Suppressor macrophage treated with lipopolysaccharide for 4 hours (primary cell): ENCODE measurements at regions not wholly inside any gene's neighbourhood (a gene's known extent, or its start where the extent isn't known, plus 50 kb on each side); places are given as distances from the start of the nearest gene placed in this dataset.

Source experiments
- DNase-seq: peaks from one replicate; pipeline ENCODE4 v3.0.0-alpha.2; 2020

DNA sequence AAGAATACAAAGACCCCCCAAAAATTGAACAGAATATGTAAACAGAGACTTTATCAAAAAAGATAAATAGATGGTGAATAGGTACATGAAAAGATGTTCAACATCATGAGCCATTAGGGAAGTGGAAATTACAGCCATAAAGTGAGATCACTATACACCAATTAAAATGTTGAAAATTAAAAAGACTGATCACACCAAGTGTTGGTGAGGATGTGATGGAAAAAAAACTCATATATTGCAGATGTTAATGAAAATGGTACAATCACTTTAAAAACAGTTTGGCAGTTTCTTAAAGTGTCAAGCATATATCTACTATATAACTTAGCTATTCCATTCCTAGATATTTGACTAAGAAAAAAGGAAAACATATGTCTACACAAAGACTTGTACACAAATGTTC, 280.5 kb downstream of the DHX35 start:
- no peak for DNase-seq

GRCh38 chr20:39234520-39235095, 272.5 kb downstream of the DHX35 start:
- no peak for DNase-seq

GRCh38 chr20:39233755-39234154, 271.6 kb downstream of the DHX35 start:
- DNase-seq: no peak

DNA sequence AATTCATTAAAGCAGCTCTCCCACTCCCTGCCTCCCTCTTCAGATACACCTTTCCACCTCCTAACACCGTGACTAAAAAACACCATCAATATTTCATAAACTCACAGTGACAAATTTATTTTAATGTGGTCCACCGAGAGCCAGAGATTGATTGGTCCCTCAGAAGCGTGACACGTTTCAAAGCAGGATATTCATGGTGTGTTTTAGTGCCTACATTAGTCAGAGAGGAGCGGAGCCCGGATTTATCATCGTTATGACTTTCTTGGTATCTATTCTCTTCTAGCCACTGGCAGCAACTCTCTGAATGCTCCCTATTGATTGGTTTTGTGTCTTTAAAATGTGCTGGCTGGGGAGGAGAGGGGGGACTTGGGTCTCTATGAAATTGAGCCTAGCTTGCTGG, 265.3 kb downstream of the DHX35 start:
- DNase-seq: no peak

- no peak for DNase-seq
Observed at GRCh38 chr20:39225978-39226377, 263.8 kb downstream of the DHX35 start.

- DNase-seq: no peak
Observed at GRCh38 chr20:39225536-39225935, 263.4 kb downstream of the DHX35 start.

- DNase-seq: no peak
Observed at GRCh38 chr20:39222101-39222500, 260.0 kb downstream of the DHX35 start.

- DNase-seq: no peak
Observed at GRCh38 chr20:39216195-39216594, 254.1 kb downstream of the DHX35 start.

DNA sequence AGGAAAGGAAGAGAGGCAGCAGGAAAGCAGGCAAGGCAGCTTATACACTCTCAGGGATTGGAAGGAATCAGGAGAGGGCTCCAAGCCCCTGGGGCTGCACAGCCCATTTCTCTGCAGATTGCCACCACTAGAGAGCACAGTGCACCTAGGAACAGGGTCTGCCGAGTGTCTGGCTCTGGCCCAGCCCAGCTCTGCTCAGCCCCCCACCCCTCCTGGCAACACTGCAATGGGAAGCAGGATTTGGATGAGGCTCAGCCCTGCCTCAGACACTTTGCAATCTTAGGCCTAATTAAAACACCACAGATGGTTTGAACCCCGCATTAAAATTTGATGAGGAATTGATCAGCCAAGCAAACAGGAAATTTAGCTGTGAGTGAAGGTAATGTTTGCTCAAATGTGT, 252.7 kb downstream of the DHX35 start:
- no peak for DNase-seq

- no peak for DNase-seq
Observed at GRCh38 chr20:39213476-39214145, 251.5 kb downstream of the DHX35 start.

DNA sequence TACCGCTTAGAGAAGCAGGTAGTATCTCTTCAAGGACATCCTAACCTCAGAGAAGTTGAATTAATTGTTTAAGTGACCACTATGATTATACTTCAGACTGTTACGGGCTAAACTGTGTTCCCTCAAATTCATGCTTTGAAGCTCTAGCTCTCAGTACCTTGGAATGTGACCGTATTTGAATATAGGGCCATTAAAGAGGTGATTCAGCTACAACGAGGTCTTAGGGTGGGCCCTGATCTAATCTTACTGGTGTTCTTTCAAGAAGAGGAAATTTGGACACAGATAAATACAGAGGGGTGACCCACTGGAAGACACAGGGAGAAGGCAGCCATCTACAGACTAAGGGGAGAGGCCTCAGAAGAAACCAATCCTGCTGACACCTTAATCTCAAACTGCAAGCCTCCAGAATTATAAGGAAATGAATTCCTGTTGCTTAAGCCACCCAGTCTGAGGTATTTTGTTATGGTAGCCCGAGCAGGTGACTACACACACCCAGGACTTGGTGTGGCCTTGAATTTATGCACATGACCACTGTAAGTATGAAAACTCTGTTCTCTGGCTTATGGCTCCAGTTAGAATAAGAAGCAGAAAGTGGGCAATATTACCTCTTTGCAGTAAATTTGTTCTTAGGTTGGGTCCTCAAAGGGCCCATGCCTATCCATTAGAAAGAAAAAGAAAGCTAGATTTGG, 249.1 kb downstream of the DHX35 start:
- DNase-seq: no peak

GRCh38 chr20:39210341-39211036, 248.3 kb downstream of the DHX35 start:
- no peak for DNase-seq

DNA sequence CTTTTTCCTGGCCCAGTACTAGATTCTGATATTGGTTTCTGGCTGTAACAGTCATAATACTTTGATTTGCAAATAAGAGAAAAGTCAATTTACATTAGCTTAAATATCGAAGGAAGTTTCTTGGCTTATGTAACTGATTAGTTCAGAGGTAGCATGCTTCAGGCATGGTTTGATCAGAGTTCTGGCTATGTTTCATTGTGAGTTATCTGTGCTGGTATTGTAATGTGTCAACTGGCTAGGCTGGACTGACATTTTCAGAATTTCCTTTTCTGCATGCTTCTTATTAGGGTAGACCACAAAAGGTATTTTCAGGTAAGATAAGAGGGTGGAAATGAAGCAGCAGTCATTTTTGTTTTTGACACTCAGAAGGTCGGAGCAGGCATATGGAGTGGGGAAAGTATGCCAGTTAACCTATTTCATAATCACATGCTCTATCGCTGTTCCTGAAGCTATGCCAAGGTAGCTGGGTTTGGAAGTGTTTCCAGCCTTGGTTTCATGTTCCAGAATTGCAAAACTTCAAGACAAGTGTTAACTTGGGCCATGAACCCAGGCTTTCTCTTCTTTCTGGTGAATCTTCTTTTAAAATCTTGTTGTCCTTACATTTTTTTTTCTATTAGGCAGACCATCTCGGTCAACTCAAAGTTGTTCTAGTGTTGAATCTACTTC, 244.9 kb downstream of the DHX35 start:
- DNase-seq: no peak

- DNase-seq: no peak
Observed at GRCh38 chr20:39195582-39196021, 233.5 kb downstream of the DHX35 start.

GRCh38 chr20:39190666-39191570, 228.8 kb downstream of the DHX35 start:
- DNase-seq: peak; percentile 3

DNA sequence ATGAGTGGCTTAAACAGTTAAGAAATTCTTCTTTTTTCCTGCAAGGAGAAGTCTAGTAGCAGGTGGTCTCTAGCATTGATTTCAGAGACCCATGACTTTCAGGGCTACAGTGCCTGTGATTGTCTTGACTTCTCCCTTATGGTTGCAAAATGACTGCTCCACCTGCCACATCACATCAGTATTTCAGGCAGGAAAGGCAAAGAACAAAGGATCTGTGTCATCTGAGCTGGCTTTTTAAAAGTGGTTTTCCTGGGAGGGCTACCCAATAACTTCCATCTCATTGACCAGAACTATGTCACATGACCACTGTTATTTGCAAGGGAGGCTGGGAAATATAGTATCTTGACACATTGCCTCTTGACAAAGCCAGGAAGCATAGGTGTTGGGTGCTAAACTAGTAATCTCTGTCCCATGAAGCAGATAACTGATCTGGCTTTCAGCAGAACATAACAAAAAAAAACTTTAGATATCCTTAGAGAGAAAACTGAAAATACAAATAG, 226.2 kb downstream of the DHX35 start:
- DNase-seq: no peak

- DNase-seq: no peak
Observed at GRCh38 chr20:39181490-39181889, 219.3 kb downstream of the DHX35 start.

DNA sequence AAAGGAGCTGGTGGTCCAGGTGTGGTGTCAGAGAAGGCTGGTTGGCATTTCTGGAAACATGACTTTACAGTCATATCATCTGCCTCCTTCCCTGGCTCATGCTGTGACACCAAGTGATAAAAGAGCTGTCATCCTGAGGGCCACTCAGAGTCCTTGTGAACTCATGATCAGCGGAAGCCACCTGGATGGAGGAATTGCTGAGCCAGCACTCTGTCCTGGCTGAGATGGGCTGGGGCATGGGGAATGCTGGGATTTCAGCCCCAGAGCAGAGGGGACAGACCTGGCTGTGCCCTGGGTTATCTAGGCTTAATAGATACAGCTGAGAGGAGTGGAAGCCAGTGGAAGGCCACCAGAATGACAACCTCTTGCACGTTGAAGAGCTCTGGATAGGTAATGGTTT, 214.3 kb downstream of the DHX35 start:
- DNase-seq: no peak

- no peak for DNase-seq
Observed at GRCh38 chr20:39170896-39171463, 208.8 kb downstream of the DHX35 start.

GRCh38 chr20:39165099-39165498, 203.0 kb downstream of the DHX35 start:
- no peak for DNase-seq

DNA sequence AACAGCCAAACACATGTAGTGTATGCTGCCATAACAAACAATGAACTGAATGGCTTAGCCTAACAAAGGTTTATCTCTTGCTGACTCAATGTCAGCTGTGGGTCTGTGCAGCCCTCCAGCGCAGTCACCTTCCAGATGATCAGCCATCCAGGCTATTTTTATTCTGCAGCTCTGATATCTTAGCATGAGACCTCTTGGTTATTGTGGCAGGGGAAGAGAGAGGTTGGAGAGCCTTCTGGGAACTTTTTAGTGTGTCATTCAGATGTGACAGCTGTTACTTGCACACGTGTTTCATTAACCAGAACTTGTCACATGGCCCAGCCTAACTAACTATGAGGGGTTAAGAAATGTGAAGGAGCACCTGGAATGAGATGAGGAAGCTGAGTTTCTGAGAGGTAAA, 202.5 kb downstream of the DHX35 start:
- no peak for DNase-seq

DNA sequence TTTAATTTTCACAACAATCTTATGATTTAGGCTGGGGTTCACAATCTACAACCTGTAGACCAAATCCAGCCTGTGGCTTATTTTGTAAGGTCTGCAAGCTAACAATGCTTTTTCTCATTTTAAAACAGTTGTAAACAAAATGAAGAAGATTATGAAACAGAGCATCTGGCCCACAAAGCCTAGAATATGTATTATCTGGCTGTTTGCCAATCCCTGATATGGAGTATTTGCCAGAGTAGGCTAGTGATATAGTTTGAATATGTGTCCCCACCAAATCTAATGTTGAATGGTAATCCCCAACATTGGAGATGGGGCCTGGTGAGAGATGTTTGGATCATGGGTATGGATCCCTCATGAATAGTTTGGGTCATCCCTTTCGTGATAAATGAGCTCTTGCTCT, 201.8 kb downstream of the DHX35 start:
- DNase-seq: no peak
